ENCODE measurements at regions not wholly inside any gene's neighbourhood (a gene's known extent, or its start where the extent isn't known, plus 50 kb on each side); places are given as distances from the start of the nearest gene placed in this dataset.

- ATAC-seq (ENCODE audit: low read depth): no peak
- no peak overlapping the region for H3K23ac ChIP-seq (ENCODE audit: low read depth, low read length)
- dilution Hi-C loops (cut with HindIII; ENCODE audit: low sequenced_read_pairs, unreplicated experiment): no loop called here
Measured at GRCh38 chrX:145475725-145476124, 228.4 kb downstream of the SPANXN1 start.

More at GRCh38 chrX:145475725-145476124, 228.4 kb downstream of the SPANXN1 start:
- H3K4me1 ChIP-seq (ENCODE audit: control insufficient read depth, insufficient read depth, low read length): no peaks in the 10 kb centered on the region
- no peak overlapping the region for H2BK15ac ChIP-seq (ENCODE audit: low read depth, low read length)
- TF ChIP-seq POLR2A (IDR thresholded peaks at IDR 0.05; ENCODE audit: low read depth, low read length) (no peak), SMC3 (IDR thresholded peaks at IDR 0.05; ENCODE audit: low read depth, low read length) (no peak), USF2 (IDR thresholded peaks at IDR 0.05; ENCODE audit: low read depth, low read length) (no peak), RCOR1 (IDR thresholded peaks at IDR 0.05; ENCODE audit: insufficient replicate concordance, low read length) (no peak), RFX5 (IDR thresholded peaks at IDR 0.05; ENCODE audit: low read depth, low read length) (no peak), ELK1 (IDR thresholded peaks at IDR 0.05; ENCODE audit: borderline replicate concordance, low read depth, low read length) (no peak), RAD21 (IDR thresholded peaks at IDR 0.05; ENCODE audit: low read length) (no peak), BHLHE40 (IDR thresholded peaks at IDR 0.05; ENCODE audit: low read depth, low read length) (no peak), CHD1 (IDR thresholded peaks at IDR 0.05; ENCODE audit: low read depth, low read length) (no peak), NFE2L2 (IDR thresholded peaks at IDR 0.05; ENCODE audit: low read depth, low read length) (no peak), MXI1 (IDR thresholded peaks at IDR 0.05; ENCODE audit: borderline replicate concordance, low read depth, low read length) (no peak), MAFK (IDR thresholded peaks at IDR 0.05; ENCODE audit: low read depth, low read length) (no peak), FOS (IDR thresholded peaks at IDR 0.05; ENCODE audit: low read depth, low read length) (no peak), MAZ (IDR thresholded peaks at IDR 0.05; ENCODE audit: borderline replicate concordance, low read depth, low read length) (no peak), CEBPB (IDR thresholded peaks at IDR 0.05; ENCODE audit: low read depth, low read length) (no peak)
- TF ChIP-seq, protein P1, sequence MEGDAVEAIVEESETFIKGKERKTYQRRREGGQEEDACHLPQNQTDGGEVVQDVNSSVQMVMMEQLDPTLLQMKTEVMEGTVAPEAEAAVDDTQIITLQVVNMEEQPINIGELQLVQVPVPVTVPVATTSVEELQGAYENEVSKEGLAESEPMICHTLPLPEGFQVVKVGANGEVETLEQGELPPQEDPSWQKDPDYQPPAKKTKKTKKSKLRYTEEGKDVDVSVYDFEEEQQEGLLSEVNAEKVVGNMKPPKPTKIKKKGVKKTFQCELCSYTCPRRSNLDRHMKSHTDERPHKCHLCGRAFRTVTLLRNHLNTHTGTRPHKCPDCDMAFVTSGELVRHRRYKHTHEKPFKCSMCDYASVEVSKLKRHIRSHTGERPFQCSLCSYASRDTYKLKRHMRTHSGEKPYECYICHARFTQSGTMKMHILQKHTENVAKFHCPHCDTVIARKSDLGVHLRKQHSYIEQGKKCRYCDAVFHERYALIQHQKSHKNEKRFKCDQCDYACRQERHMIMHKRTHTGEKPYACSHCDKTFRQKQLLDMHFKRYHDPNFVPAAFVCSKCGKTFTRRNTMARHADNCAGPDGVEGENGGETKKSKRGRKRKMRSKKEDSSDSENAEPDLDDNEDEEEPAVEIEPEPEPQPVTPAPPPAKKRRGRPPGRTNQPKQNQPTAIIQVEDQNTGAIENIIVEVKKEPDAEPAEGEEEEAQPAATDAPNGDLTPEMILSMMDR (conservative IDR thresholded peaks at IDR 0.05; ENCODE audit: low read depth, low read length): no peak
- CTCF ChIA-PET: no interaction called here
- POLR2A ChIA-PET (ENCODE audit: unreplicated experiment): no interaction called here
- intact Hi-C loops (cut with micrococcal nuclease): no loop called here
- no peak overlapping the region for H3K14ac ChIP-seq (replicated peaks; ENCODE audit: low read depth, low read length)
- no peak overlapping the region for H2AK9ac ChIP-seq (replicated peaks; ENCODE audit: low read depth, low read length, poor library complexity)
- H4K5ac ChIP-seq (ENCODE audit: low read depth, low read length): no peak overlapping the region
- no peak overlapping the region for H3K4ac ChIP-seq (ENCODE audit: low read depth, low read length)
- no peaks in the 10 kb centered on the region for H4K20me1 ChIP-seq (ENCODE audit: insufficient read depth, low read length)
- no TSS peak for BruUV-seq (replicated peaks)
- no peak overlapping the region for H2BK5ac ChIP-seq (ENCODE audit: low read depth, low read length, poor library complexity, severe bottlenecking)
- H4K8ac ChIP-seq (ENCODE audit: low read depth in 2 of 2, low read length in 2 of 2): no peak overlapping the region
- no peaks in the 10 kb centered on the region for H3K36me3 ChIP-seq (ENCODE audit: control insufficient read depth, insufficient read depth, low read length)
- H3K9ac ChIP-seq (ENCODE audit: low read depth, low read length): no peak overlapping the region
- no peak for DNase-seq
- in situ Hi-C loops (cut with MboI; ENCODE audit: low sequenced_read_pairs): no loop called here
- H3K27ac ChIP-seq (ENCODE audit: insufficient read depth, low read length): no peak overlapping the region
- no peaks in the 10 kb centered on the region for H3K27me3 ChIP-seq (ENCODE audit: control insufficient read depth, insufficient read depth, low read length)
- no peaks in the 10 kb centered on the region for H3K9me1 ChIP-seq (ENCODE audit: insufficient read depth, low read length)
- H3K4me2 ChIP-seq (ENCODE audit: low read depth, low read length): no peak overlapping the region
- H2BK20ac ChIP-seq (ENCODE audit: low read depth, low read length): no peak overlapping the region
- H3K79me1 ChIP-seq (ENCODE audit: low read depth in 1 of 2, low read length in 2 of 2): no peaks in the 10 kb centered on the region
- H2AK5ac ChIP-seq (ENCODE audit: low read depth, low read length): no peak overlapping the region
- H3K4me3 ChIP-seq (ENCODE audit: insufficient read depth, low read depth, low read length): no peak overlapping the region
- H3K9me3 ChIP-seq (ENCODE audit: control insufficient read depth, insufficient read depth, low read length): peaks cover 5% of the 10 kb centered on the region; the same call in 1 of the 2 replicates
- no peak overlapping the region for H3K56ac ChIP-seq (ENCODE audit: extremely low read depth, insufficient read depth, low read length)
- H2BK120ac ChIP-seq (ENCODE audit: low read depth, low read length): no peak overlapping the region
- WGBS, 2 experiments (ENCODE audit: extremely low coverage in 2 of 2, insufficient read length in 1 of 2): 60% methylated on average over 1 of the region's 7 CpGs; no CpG with 5 or more reads in 1 of the 2 experiments
- H3K18ac ChIP-seq (ENCODE audit: low read depth, low read length): no peak overlapping the region
- no peak overlapping the region for H2AFZ ChIP-seq (replicated peaks; ENCODE audit: low read length, poor library complexity)
- no peak overlapping the region for H4K91ac ChIP-seq (ENCODE audit: insufficient read depth, low read depth, low read length)

Data from IMR-90 (cell line).